NCI-H2107 (cell line): ENCODE measurements at regions not wholly inside any gene's neighbourhood (a gene's known extent, or its start where the extent isn't known, plus 50 kb on each side); places are given as distances from the start of the nearest gene placed in this dataset.
A peak's percentile ranks its signal among the peaks of the same experiment; 100 is the strongest.

Experiments
- DNase-seq: peaks from one replicate; lab custom pipeline; 2025; lab: John Stamatoyannopoulos, UW

- no peak for DNase-seq
Observed at GRCh38 chr1:239886266-239886665, 205.4 kb upstream of the FMN2 start.

- no peak for DNase-seq
Observed at GRCh38 chr1:239888639-239889038, 203.0 kb upstream of the FMN2 start.

GRCh38 chr1:239891621-239892358 lies 199.9 kb upstream of the FMN2 start:
- DNase-seq: no peak

- DNase-seq: no peak
Observed at GRCh38 chr1:239892602-239893001, 199.1 kb upstream of the FMN2 start.

GRCh38 chr1:239893127-239893731 lies 198.5 kb upstream of the FMN2 start:
- no peak for DNase-seq

- no peak for DNase-seq
Observed at GRCh38 chr1:239896569-239896968, 195.1 kb upstream of the FMN2 start.

- no peak for DNase-seq
Observed at GRCh38 chr1:239896980-239897379, 194.7 kb upstream of the FMN2 start.

GRCh38 chr1:239897458-239897857 lies 194.2 kb upstream of the FMN2 start:
- DNase-seq: no peak

GRCh38 chr1:239898062-239898730 lies 193.5 kb upstream of the FMN2 start:
- DNase-seq: peak; percentile 60

- DNase-seq: no peak
Observed at GRCh38 chr1:239899747-239900146, 191.9 kb upstream of the FMN2 start.

- no peak for DNase-seq
Observed at GRCh38 chr1:239906394-239906793, 185.3 kb upstream of the FMN2 start.

GRCh38 chr1:239909898-239910297 lies 181.8 kb upstream of the FMN2 start:
- no peak for DNase-seq

GRCh38 chr1:239912471-239912870 lies 179.2 kb upstream of the FMN2 start:
- DNase-seq: no peak

GRCh38 chr1:239913141-239913585 lies 178.5 kb upstream of the FMN2 start:
- DNase-seq: no peak

- DNase-seq: no peak
Observed at GRCh38 chr1:239914751-239915231, 176.9 kb upstream of the FMN2 start.

GRCh38 chr1:239918634-239919033 lies 173.0 kb upstream of the FMN2 start:
- DNase-seq: no peak

- no peak for DNase-seq
Observed at GRCh38 chr1:239920214-239920613, 171.5 kb upstream of the FMN2 start.

GRCh38 chr1:239922778-239923522 lies 168.7 kb upstream of the FMN2 start:
- no peak for DNase-seq

GRCh38 chr1:239924741-239925350 lies 166.8 kb upstream of the FMN2 start:
- DNase-seq: no peak

- no peak for DNase-seq
Observed at GRCh38 chr1:239926184-239926583, 165.5 kb upstream of the FMN2 start.

GRCh38 chr1:239929317-239929716 lies 162.4 kb upstream of the FMN2 start:
- no peak for DNase-seq

- no peak for DNase-seq
Observed at GRCh38 chr1:239930686-239931262, 160.9 kb upstream of the FMN2 start.
